GM23338 (cell line): ENCODE measurements at regions not wholly inside any gene's neighbourhood (a gene's known extent, or its start where the extent isn't known, plus 50 kb on each side); places are given as distances from the start of the nearest gene placed in this dataset.

Experiments used
- ATAC-seq: fragments of 200-7000 bp; cut with Tn5 transposase; 3 replicates; pipeline ENCODE4 v1.9.1; 2020
- DNase-seq: peaks from one replicate; pipeline ENCODE4 v3.0.0-alpha.2; 2015; ENCODE audit warnings: low spot score
- H2AFZ ChIP-seq: fragments of 200-600 bp; sonication (generic); 2 replicates; pipeline ENCODE4 v1.8.0; 2016; ENCODE audit warnings: antibody characterized with exemption, mild to moderate bottlenecking, moderate library complexity
- H3F3A ChIP-seq: fragments of 200-600 bp; sonication (generic); replicated peaks from 2 replicates; pipeline ENCODE4 v1.8.0; 2017; ENCODE audit warnings: antibody characterized with exemption, mixed run types, low read depth
- H3K27ac ChIP-seq: fragments of 200-600 bp; sonication (generic); 2 replicates; pipeline ENCODE4 v1.6.1; 2016; ENCODE audit warnings: low read depth
- H3K27me3 ChIP-seq: fragments of 200-600 bp; sonication (generic); 2 replicates; pipeline ENCODE4 v1.8.0; 2016; ENCODE audit warnings: mild to moderate bottlenecking, mixed run types, moderate library complexity; ENCODE audit not compliant: insufficient read depth
- H3K36me3 ChIP-seq: fragments of 200-600 bp; sonication (generic); 2 replicates; pipeline ENCODE4 v1.8.0; 2016; ENCODE audit warnings: mild to moderate bottlenecking; ENCODE audit not compliant: insufficient read depth
- H3K4me1 ChIP-seq: fragments of 200-600 bp; sonication (generic); 2 replicates; pipeline ENCODE4 v1.8.0; 2016; ENCODE audit warnings: mild to moderate bottlenecking, moderate library complexity; ENCODE audit not compliant: insufficient read depth
- H3K4me2 ChIP-seq: fragments of 200-600 bp; sonication (generic); 2 replicates; pipeline ENCODE4 v1.7.1; 2017; ENCODE audit warnings: mixed run types
- H3K4me3 ChIP-seq: fragments of 200-600 bp; sonication (generic); 2 replicates; pipeline ENCODE4 v1.6.1; 2016; ENCODE audit warnings: mixed run types
- H3K79me2 ChIP-seq: fragments of 200-600 bp; sonication (generic); replicated peaks from 2 replicates; pipeline ENCODE4 v1.8.0; 2017; ENCODE audit warnings: mild to moderate bottlenecking; ENCODE audit not compliant: insufficient read depth
- H3K9me2 ChIP-seq: fragments of 200-600 bp; sonication (generic); 2 replicates; pipeline ENCODE4 v1.8.0; 2017; ENCODE audit not compliant: insufficient read depth
- H4K20me1 ChIP-seq: fragments of 200-600 bp; sonication (generic); replicated peaks from 2 replicates; pipeline ENCODE4 v1.8.0; 2017; ENCODE audit warnings: mild to moderate bottlenecking; ENCODE audit not compliant: insufficient read depth
- H3K27ac Mint-ChIP-seq: 2 replicates; pipeline ENCODE4 v1.8.0; 2020; ENCODE audit warnings: inconsistent platforms, mild to moderate bottlenecking, moderate library complexity, mixed read lengths
- H3K27me3 Mint-ChIP-seq: 3 replicates; pipeline ENCODE4 v1.8.0; 2022; ENCODE audit warnings: low read depth, mild to moderate bottlenecking, moderate library complexity, mixed read lengths, inconsistent platforms; ENCODE audit not compliant: insufficient read depth, poor library complexity
- H3K36me3 Mint-ChIP-seq: 3 replicates; pipeline ENCODE4 v1.8.0; 2021; ENCODE audit warnings: low read depth, mild to moderate bottlenecking, inconsistent platforms, moderate library complexity, mixed read lengths
- H3K4me1 Mint-ChIP-seq: 3 replicates; pipeline ENCODE4 v1.8.0; 2020; ENCODE audit warnings: mild to moderate bottlenecking, inconsistent platforms, mixed read lengths
- H3K4me3 Mint-ChIP-seq: 3 replicates; pipeline ENCODE4 v1.8.0; 2021; ENCODE audit warnings: moderate library complexity, mild to moderate bottlenecking, inconsistent platforms, mixed read lengths
- H3K9me3 Mint-ChIP-seq: 3 replicates; pipeline ENCODE4 v1.8.0; 2020; ENCODE audit warnings: moderate library complexity, mild to moderate bottlenecking, inconsistent platforms, mixed read lengths
- CREB1 ChIP-seq: fragments of 250-450 bp; sonication (Bioruptor Pico); IDR thresholded peaks from 2 replicates; pipeline ENCODE4 v1.5.0; 2020; ENCODE audit warnings: low read depth, mild to moderate bottlenecking, moderate library complexity
- EZH2 ChIP-seq: fragments of 200-600 bp; sonication (generic); IDR thresholded peaks from one replicate; pipeline ENCODE4 v1.8.0; 2017; ENCODE audit warnings: antibody characterized with exemption, mild to moderate bottlenecking, low read depth; ENCODE audit not compliant: unreplicated experiment
- EZH2phosphoT487 ChIP-seq: fragments of 200-600 bp; sonication (generic); IDR thresholded peaks from one replicate; pipeline ENCODE4 v1.8.1; 2018; ENCODE audit warnings: antibody characterized with exemption; ENCODE audit not compliant: unreplicated experiment
- JUNB ChIP-seq: IDR thresholded peaks from one replicate; pipeline ENCODE4 v1.6.1; 2016; ENCODE audit warnings: antibody characterized with exemption; ENCODE audit not compliant: unreplicated experiment
- STAT1 ChIP-seq: IDR thresholded peaks from one replicate; pipeline ENCODE4 v1.6.1; 2016; ENCODE audit warnings: antibody characterized with exemption; ENCODE audit not compliant: unreplicated experiment
- ZNF114 ChIP-seq: fragments of 250-450 bp; sonication (Bioruptor Pico); IDR thresholded peaks from 2 replicates; pipeline ENCODE4 v1.5.0; 2020; ENCODE audit warnings: mild to moderate bottlenecking, moderate library complexity
- ZNF331 ChIP-seq: fragments of 250-450 bp; sonication (Bioruptor Pico); IDR thresholded peaks from 2 replicates; pipeline ENCODE4 v1.5.0; 2020; ENCODE audit warnings: low read depth, mild to moderate bottlenecking, moderate library complexity
- TF ChIP-seq, protein P1 (sequence below), 2 experiments: fragments of 200-600 bp in 1 of 2; sonication (generic) in 1 of 2; conservative IDR thresholded peaks; 2 replicates each; pipeline versions ENCODE4 v1.5.1 to v1.6.1; 2016 to 2017; ENCODE audit warnings: antibody characterized with exemption in 2 of 2, low read depth in 2 of 2, mild to moderate bottlenecking in 2 of 2, moderate library complexity in 1 of 2
- TF ChIP-seq, protein P2 (sequence below): IDR thresholded peaks from 2 replicates; pipeline ENCODE4 v1.6.1; 2016; ENCODE audit warnings: antibody characterized with exemption
- TF ChIP-seq, protein P3 (sequence below): IDR thresholded peaks from one replicate; pipeline ENCODE4 v1.6.1; 2018; ENCODE audit warnings: antibody characterized with exemption; ENCODE audit not compliant: unreplicated experiment

DNA sequence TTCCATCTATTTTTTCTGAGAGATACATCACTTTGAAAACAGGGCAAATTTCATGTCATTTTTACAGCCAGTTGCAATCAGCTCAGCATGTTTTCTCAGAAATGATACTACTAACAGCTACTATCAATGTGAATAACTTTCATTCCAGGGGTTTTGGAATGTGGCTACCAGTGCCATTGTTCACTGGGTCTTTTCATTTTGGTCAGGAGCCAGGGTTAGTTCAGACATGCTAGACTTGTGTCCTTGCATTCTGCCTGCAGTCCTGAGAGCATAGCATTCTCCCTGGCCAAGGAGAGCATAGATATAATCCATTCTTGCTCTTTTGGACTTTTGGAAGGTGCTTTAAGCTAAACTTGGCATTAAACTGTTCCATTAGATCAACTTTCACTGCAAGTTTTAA lies 160.9 kb upstream of the NEBL start:
- H3K4me1 Mint-ChIP-seq = no peaks in the 10 kb centered on the region; the same call in 2 of the 3 replicates

DNA sequence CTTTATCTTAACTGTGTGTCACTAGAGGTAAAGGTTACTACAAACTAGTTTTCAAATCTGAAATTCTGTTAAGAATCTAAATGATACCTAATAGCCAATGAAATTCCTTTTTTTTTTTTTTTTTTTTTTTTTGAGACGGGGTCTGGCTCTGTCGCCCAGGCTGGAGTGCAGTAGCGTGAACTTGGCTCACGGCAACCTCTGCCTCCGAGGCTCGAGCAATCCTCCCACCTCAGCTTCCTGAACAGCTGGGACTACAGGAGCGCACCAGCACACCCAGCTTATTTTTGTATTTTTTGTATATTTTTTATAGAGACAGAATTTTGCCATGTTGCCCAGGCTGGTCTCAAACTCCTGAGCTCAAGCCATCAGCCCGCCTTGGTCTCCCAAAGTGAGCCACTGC lies 160.3 kb upstream of the NEBL start:
- H3K36me3 ChIP-seq = no peaks in the 10 kb centered on the region
- H3K36me3 Mint-ChIP-seq = no peaks in the 10 kb centered on the region; the same call in 2 of the 3 replicates
- no peaks in the 10 kb centered on the region for H3K27me3 Mint-ChIP-seq
- H3K4me1 ChIP-seq = no peaks in the 10 kb centered on the region; the same call in 1 of the 2 replicates
- no peaks in the 10 kb centered on the region for H3K79me2 ChIP-seq
- H3K4me3 Mint-ChIP-seq = no peak overlapping the region
- no peaks in the 10 kb centered on the region; the same call in 2 of the 3 replicates for H3K4me1 Mint-ChIP-seq
- H3K9me3 Mint-ChIP-seq = peaks cover 3% of the 10 kb centered on the region
- DNase-seq = no peak
- H3K9me2 ChIP-seq = no peaks in the 10 kb centered on the region
- H3K27ac Mint-ChIP-seq = no peak overlapping the region
- H3K27me3 ChIP-seq = no peaks in the 10 kb centered on the region
- H4K20me1 ChIP-seq = no peaks in the 10 kb centered on the region
- no peak overlapping the region for H3K4me2 ChIP-seq
- no peak for TF ChIP-seq STAT1
- TF ChIP-seq ZNF331 = no peak
- no peak for ATAC-seq
- H3K4me3 ChIP-seq = no peak overlapping the region
- no peak overlapping the region for H2AFZ ChIP-seq
- no peak overlapping the region for H3K27ac ChIP-seq
- H3F3A ChIP-seq = no peaks in the 10 kb centered on the region

More for the DNA sequence above, 160.9 kb upstream of the NEBL start:
- Mint-ChIP-seq H3K27ac (no peak overlapping the region), H3K27me3 (no peaks in the 10 kb centered on the region), H3K4me3 (no peak overlapping the region), H3K36me3 (no peaks in the 10 kb centered on the region; the same call in 2 of the 3 replicates), H3K9me3 (peaks cover 3% of the 10 kb centered on the region)
- Histone ChIP-seq H3K4me3 (no peak overlapping the region), H3K36me3 (no peaks in the 10 kb centered on the region), H2AFZ (no peak overlapping the region), H3K27ac (no peak overlapping the region), H3K9me2 (no peaks in the 10 kb centered on the region), H3K4me2 (no peak overlapping the region), H4K20me1 (no peaks in the 10 kb centered on the region), H3K4me1 (no peaks in the 10 kb centered on the region; the same call in 1 of the 2 replicates), H3K27me3 (no peaks in the 10 kb centered on the region), H3F3A (no peaks in the 10 kb centered on the region), H3K79me2 (no peaks in the 10 kb centered on the region)
- ATAC-seq (peak; percentile 50), DNase-seq (peak; percentile 29)
- no peak for TF ChIP-seq EZH2phosphoT487
- TF ChIP-seq, protein P1, sequence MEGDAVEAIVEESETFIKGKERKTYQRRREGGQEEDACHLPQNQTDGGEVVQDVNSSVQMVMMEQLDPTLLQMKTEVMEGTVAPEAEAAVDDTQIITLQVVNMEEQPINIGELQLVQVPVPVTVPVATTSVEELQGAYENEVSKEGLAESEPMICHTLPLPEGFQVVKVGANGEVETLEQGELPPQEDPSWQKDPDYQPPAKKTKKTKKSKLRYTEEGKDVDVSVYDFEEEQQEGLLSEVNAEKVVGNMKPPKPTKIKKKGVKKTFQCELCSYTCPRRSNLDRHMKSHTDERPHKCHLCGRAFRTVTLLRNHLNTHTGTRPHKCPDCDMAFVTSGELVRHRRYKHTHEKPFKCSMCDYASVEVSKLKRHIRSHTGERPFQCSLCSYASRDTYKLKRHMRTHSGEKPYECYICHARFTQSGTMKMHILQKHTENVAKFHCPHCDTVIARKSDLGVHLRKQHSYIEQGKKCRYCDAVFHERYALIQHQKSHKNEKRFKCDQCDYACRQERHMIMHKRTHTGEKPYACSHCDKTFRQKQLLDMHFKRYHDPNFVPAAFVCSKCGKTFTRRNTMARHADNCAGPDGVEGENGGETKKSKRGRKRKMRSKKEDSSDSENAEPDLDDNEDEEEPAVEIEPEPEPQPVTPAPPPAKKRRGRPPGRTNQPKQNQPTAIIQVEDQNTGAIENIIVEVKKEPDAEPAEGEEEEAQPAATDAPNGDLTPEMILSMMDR (conservative IDR thresholded peaks at IDR 0.05; ENCODE audit: low read depth in 2 of 2) = no peak
- TF ChIP-seq, protein P2, sequence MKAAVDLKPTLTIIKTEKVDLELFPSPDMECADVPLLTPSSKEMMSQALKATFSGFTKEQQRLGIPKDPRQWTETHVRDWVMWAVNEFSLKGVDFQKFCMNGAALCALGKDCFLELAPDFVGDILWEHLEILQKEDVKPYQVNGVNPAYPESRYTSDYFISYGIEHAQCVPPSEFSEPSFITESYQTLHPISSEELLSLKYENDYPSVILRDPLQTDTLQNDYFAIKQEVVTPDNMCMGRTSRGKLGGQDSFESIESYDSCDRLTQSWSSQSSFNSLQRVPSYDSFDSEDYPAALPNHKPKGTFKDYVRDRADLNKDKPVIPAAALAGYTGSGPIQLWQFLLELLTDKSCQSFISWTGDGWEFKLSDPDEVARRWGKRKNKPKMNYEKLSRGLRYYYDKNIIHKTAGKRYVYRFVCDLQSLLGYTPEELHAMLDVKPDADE = no peak
- no peak for TF ChIP-seq JUNB
- TF ChIP-seq ZNF331 = no peak
- no peak for TF ChIP-seq CREB1
- TF ChIP-seq ZNF114 (CRISPR knock-in tag) = no peak
- no peak for TF ChIP-seq EZH2

DNA sequence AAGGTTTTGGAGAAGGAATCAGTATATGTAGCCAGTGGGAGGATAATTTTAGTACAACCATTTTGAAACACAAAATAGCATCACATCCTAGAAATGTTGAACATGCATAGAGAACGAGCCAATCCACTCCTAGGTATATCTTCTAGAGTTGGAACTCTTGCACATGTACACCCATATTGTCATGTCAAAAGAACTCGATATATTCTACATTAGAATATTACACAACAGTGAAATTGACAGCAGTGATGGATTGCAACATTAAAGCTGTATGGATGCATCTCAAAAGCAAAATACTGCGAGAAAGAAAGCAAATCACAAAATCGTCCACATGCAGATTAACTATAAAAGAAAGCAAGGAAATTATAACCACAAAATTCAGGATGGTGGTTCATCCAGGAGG lies 159.3 kb upstream of the NEBL start:
- TF ChIP-seq JUNB (no peak), ZNF114 (CRISPR knock-in tag) (no peak), ZNF331 (no peak)
- TF ChIP-seq, protein P3, sequence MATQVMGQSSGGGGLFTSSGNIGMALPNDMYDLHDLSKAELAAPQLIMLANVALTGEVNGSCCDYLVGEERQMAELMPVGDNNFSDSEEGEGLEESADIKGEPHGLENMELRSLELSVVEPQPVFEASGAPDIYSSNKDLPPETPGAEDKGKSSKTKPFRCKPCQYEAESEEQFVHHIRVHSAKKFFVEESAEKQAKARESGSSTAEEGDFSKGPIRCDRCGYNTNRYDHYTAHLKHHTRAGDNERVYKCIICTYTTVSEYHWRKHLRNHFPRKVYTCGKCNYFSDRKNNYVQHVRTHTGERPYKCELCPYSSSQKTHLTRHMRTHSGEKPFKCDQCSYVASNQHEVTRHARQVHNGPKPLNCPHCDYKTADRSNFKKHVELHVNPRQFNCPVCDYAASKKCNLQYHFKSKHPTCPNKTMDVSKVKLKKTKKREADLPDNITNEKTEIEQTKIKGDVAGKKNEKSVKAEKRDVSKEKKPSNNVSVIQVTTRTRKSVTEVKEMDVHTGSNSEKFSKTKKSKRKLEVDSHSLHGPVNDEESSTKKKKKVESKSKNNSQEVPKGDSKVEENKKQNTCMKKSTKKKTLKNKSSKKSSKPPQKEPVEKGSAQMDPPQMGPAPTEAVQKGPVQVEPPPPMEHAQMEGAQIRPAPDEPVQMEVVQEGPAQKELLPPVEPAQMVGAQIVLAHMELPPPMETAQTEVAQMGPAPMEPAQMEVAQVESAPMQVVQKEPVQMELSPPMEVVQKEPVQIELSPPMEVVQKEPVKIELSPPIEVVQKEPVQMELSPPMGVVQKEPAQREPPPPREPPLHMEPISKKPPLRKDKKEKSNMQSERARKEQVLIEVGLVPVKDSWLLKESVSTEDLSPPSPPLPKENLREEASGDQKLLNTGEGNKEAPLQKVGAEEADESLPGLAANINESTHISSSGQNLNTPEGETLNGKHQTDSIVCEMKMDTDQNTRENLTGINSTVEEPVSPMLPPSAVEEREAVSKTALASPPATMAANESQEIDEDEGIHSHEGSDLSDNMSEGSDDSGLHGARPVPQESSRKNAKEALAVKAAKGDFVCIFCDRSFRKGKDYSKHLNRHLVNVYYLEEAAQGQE = no peak
- no peaks in the 10 kb centered on the region for H3F3A ChIP-seq
- H3K27me3 ChIP-seq = no peaks in the 10 kb centered on the region
- no peaks in the 10 kb centered on the region for H3K36me3 ChIP-seq
- no peak overlapping the region for H2AFZ ChIP-seq
- H3K27ac ChIP-seq = no peak overlapping the region
- H3K4me2 ChIP-seq = no peak overlapping the region
- Mint-ChIP-seq H3K4me1 (no peaks in the 10 kb centered on the region; the same call in 2 of the 3 replicates), H3K27me3 (no peaks in the 10 kb centered on the region), H3K36me3 (no peaks in the 10 kb centered on the region; the same call in 2 of the 3 replicates), H3K27ac (no peak overlapping the region), H3K4me3 (no peak overlapping the region), H3K9me3 (peaks cover 3% of the 10 kb centered on the region)
- H3K4me3 ChIP-seq = no peak overlapping the region
- no peaks in the 10 kb centered on the region for H3K79me2 ChIP-seq
- no peaks in the 10 kb centered on the region for H3K9me2 ChIP-seq
- H3K4me1 ChIP-seq = no peaks in the 10 kb centered on the region; the same call in 1 of the 2 replicates
- no peaks in the 10 kb centered on the region for H4K20me1 ChIP-seq
- no peak for DNase-seq
- ATAC-seq = no peak
